Fibroblast of mammary gland (primary cell): ENCODE measurements at regions not wholly inside any gene's neighbourhood (a gene's known extent, or its start where the extent isn't known, plus 50 kb on each side); places are given as distances from the start of the nearest gene placed in this dataset.

ENCODE experiments used
- DNase-seq: peaks from one replicate; pipeline ENCODE4 v3.0.0-alpha.2; 2010; ENCODE audit warnings: low read depth
- H3K4me3 ChIP-seq: 2 replicates; pipeline ENCODE4 v1.5.1; 2011; ENCODE audit warnings: low read depth, mild to moderate bottlenecking, low read length, moderate library complexity; ENCODE audit not compliant: control insufficient read depth
- TF ChIP-seq, protein P1 (sequence below): conservative IDR thresholded peaks from 2 replicates; pipeline ENCODE4 v1.5.1; 2011; ENCODE audit warnings: low read depth, low read length, inconsistent platforms; ENCODE audit not compliant: control insufficient read depth, insufficient read depth

GRCh38 chr4:72744103-72744725 lies 175.2 kb upstream of the ADAMTS3 start:
- H3K4me3 ChIP-seq: no peak overlapping the region
- TF ChIP-seq, protein P1, sequence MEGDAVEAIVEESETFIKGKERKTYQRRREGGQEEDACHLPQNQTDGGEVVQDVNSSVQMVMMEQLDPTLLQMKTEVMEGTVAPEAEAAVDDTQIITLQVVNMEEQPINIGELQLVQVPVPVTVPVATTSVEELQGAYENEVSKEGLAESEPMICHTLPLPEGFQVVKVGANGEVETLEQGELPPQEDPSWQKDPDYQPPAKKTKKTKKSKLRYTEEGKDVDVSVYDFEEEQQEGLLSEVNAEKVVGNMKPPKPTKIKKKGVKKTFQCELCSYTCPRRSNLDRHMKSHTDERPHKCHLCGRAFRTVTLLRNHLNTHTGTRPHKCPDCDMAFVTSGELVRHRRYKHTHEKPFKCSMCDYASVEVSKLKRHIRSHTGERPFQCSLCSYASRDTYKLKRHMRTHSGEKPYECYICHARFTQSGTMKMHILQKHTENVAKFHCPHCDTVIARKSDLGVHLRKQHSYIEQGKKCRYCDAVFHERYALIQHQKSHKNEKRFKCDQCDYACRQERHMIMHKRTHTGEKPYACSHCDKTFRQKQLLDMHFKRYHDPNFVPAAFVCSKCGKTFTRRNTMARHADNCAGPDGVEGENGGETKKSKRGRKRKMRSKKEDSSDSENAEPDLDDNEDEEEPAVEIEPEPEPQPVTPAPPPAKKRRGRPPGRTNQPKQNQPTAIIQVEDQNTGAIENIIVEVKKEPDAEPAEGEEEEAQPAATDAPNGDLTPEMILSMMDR: no peak
- DNase-seq: no peak

DNA sequence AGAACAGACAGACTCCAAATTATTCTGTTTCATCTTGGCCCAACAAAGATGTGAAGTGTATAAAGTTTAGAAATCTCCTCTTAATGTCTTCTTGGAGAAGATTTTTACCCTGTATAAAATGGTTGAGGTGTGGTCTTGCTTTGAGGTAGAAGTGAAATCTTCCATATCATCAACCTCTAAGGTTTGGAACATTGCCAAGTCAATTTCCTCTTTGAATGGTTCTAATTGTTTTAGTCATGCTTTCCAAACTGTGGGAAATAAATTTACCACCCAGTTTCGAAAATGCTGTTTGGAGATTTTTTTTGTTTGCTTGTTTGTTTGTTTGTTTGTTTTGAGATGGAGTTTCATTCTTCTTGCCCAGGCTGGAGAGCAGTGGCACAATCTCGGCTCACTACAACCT lies 174.1 kb upstream of the ADAMTS3 start:
- TF ChIP-seq, protein P1: no peak
- no peak overlapping the region for H3K4me3 ChIP-seq
- DNase-seq: no peak

- H3K4me3 ChIP-seq: no peak overlapping the region
- no peak for DNase-seq
- TF ChIP-seq, protein P1: no peak
Measured at GRCh38 chr4:72715299-72715698, 146.3 kb upstream of the ADAMTS3 start.

DNA sequence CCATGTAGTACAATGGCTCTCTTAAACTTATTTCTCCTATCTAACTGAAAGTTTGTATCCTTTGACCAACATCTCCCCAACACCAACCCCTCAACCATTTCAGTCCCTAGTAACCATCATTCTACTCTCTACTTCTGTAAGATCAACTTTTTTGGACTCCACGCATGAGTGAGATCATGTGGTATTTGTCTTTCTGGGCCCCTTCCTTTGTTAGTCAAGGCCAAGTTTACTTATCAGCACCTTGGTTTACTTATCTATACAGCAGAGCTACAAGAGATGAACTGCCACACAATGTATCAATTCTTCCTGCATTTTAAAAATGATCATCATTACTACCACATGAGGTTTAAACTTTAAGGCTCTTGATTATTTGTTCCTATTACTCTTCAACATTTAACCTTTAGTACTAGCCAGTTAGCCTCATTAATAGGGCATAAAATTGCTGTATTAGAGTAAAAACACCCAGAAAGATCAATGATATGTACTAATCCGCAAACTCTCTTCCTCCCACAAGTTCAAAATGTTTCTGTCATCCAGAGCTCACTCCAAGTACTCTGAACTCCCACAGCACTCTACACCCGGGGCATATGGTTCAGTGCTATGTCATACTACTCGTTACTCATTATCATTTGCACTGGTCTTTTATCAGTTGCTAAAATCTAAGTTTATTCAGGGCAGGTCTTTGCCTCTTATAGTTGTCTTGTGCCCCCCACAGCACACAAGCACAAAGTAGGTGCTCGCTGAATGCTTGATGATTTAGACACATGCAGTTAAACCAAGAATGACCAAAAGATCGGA lies 145.7 kb upstream of the ADAMTS3 start:
- TF ChIP-seq, protein P1: no peak
- DNase-seq: no peak
- no peak overlapping the region for H3K4me3 ChIP-seq

DNA sequence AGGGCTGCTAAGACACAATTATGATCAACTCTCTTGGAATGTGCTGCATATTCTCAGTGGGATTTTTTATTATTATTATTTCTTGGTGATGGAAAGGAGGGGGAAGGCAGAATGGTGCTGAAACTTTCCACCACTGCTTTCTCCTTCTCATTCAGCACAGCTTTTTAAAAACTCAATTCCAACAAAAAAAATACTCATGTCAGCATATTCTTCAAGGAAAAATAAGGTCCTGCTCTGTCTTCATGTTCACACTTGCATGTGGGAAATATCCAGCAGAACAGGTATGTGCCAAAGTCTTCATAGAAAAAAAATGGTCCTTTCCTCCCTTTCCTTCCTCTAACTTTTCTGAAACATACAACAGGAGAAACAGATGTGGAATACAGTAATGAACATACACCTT lies 144.0 kb upstream of the ADAMTS3 start:
- no peak overlapping the region for H3K4me3 ChIP-seq
- TF ChIP-seq, protein P1: no peak
- no peak for DNase-seq

- DNase-seq: no peak
- TF ChIP-seq, protein P1: no peak
- no peak overlapping the region for H3K4me3 ChIP-seq
Measured at GRCh38 chr4:72709475-72709874, 140.5 kb upstream of the ADAMTS3 start.
